ENCODE measurements at regions not wholly inside any gene's neighbourhood (a gene's known extent, or its start where the extent isn't known, plus 50 kb on each side); places are given as distances from the start of the nearest gene placed in this dataset.

GRCh38 chr5:176740131-176740701 is 70.1 kb upstream of the UNC5A start:
- Histone ChIP-seq H3K36me3 (ENCODE audit: control insufficient read depth in 1 of 2, insufficient read depth in 2 of 2, low read length in 2 of 2) (no peaks in the 10 kb centered on the region), H3K4me3 (ENCODE audit: low read depth in 1 of 2, low read length in 2 of 2) (no peak overlapping the region), H3K27me3 (ENCODE audit: control insufficient read depth in 1 of 2, insufficient read depth in 2 of 2, low read length in 2 of 2) (peaks cover 38 to 49% of the 10 kb centered on the region in 2 donors), H3K9me3 (ENCODE audit: control insufficient read depth in 1 of 2, low read length in 2 of 2) (no peaks in the 10 kb centered on the region), H3K27ac (ENCODE audit: low read depth, low read length) (no peak overlapping the region), H3K4me1 (ENCODE audit: control insufficient read depth in 1 of 2, insufficient read depth in 2 of 2, low read length in 2 of 2) (no peaks in the 10 kb centered on the region), H3K9ac (ENCODE audit: low read depth in 1 of 2, low read length in 2 of 2) (no peak overlapping the region)

- peaks cover 37 to 51% of the 10 kb centered on the region in 2 donors for H3K27me3 ChIP-seq (ENCODE audit: control insufficient read depth in 1 of 2, insufficient read depth in 2 of 2, low read length in 2 of 2)
- no peaks in the 10 kb centered on the region for H3K4me1 ChIP-seq (ENCODE audit: control insufficient read depth in 1 of 2, insufficient read depth in 2 of 2, low read length in 2 of 2)
- no peak overlapping the region for H3K4me3 ChIP-seq (ENCODE audit: low read depth in 1 of 2, low read length in 2 of 2)
- H3K36me3 ChIP-seq (ENCODE audit: control insufficient read depth in 1 of 2, insufficient read depth in 2 of 2, low read length in 2 of 2), result no peaks in the 10 kb centered on the region
- no peak overlapping the region for H3K9ac ChIP-seq (ENCODE audit: low read depth in 1 of 2, low read length in 2 of 2)
- no peak overlapping the region for H3K27ac ChIP-seq (ENCODE audit: low read depth, low read length)
- H3K9me3 ChIP-seq (ENCODE audit: control insufficient read depth in 1 of 2, low read length in 2 of 2), result no peaks in the 10 kb centered on the region
Observed at GRCh38 chr5:176740702-176741496, 69.5 kb upstream of the UNC5A start.

GRCh38 chr5:176741561-176742211 is 68.7 kb upstream of the UNC5A start:
- Histone ChIP-seq H3K9me3 (ENCODE audit: control insufficient read depth in 1 of 2, low read length in 2 of 2) (no peaks in the 10 kb centered on the region), H3K27ac (ENCODE audit: low read depth, low read length) (no peak overlapping the region), H3K36me3 (ENCODE audit: control insufficient read depth in 1 of 2, insufficient read depth in 2 of 2, low read length in 2 of 2) (no peaks in the 10 kb centered on the region), H3K4me3 (ENCODE audit: low read depth in 1 of 2, low read length in 2 of 2) (no peak overlapping the region), H3K27me3 (ENCODE audit: control insufficient read depth in 1 of 2, insufficient read depth in 2 of 2, low read length in 2 of 2) (peaks cover 37 to 58% of the 10 kb centered on the region in 2 donors), H3K4me1 (ENCODE audit: control insufficient read depth in 1 of 2, insufficient read depth in 2 of 2, low read length in 2 of 2) (no peaks in the 10 kb centered on the region), H3K9ac (ENCODE audit: low read depth in 1 of 2, low read length in 2 of 2) (no peak overlapping the region)

- H3K4me1 ChIP-seq (ENCODE audit: control insufficient read depth in 1 of 2, insufficient read depth in 2 of 2, low read length in 2 of 2), result no peaks in the 10 kb centered on the region
- H3K27me3 ChIP-seq (ENCODE audit: control insufficient read depth in 1 of 2, insufficient read depth in 2 of 2, low read length in 2 of 2), result peaks cover 43 to 58% of the 10 kb centered on the region in 2 donors
- H3K9me3 ChIP-seq (ENCODE audit: control insufficient read depth in 1 of 2, low read length in 2 of 2), result no peaks in the 10 kb centered on the region
- no peak overlapping the region for H3K27ac ChIP-seq (ENCODE audit: low read depth, low read length)
- no peak overlapping the region for H3K9ac ChIP-seq (ENCODE audit: low read depth in 1 of 2, low read length in 2 of 2)
- no peak overlapping the region for H3K4me3 ChIP-seq (ENCODE audit: low read depth in 1 of 2, low read length in 2 of 2)
- no peaks in the 10 kb centered on the region for H3K36me3 ChIP-seq (ENCODE audit: control insufficient read depth in 1 of 2, insufficient read depth in 2 of 2, low read length in 2 of 2)
Observed at GRCh38 chr5:176742246-176743105, 67.9 kb upstream of the UNC5A start.

- Histone ChIP-seq H3K27me3 (ENCODE audit: control insufficient read depth in 1 of 2, insufficient read depth in 2 of 2, low read length in 2 of 2) (peaks cover 51 to 55% of the 10 kb centered on the region in 2 donors), H3K9ac (ENCODE audit: low read depth in 1 of 2, low read length in 2 of 2) (no peak overlapping the region), H3K27ac (ENCODE audit: low read depth, low read length) (no peak overlapping the region)
Observed at GRCh38 chr5:176743136-176743861, 67.1 kb upstream of the UNC5A start.

GRCh38 chr5:176743868-176744583 is 66.3 kb upstream of the UNC5A start:
- H3K36me3 ChIP-seq (ENCODE audit: control insufficient read depth in 1 of 2, insufficient read depth in 2 of 2, low read length in 2 of 2), result no peaks in the 10 kb centered on the region
- no peaks in the 10 kb centered on the region for H3K9me3 ChIP-seq (ENCODE audit: control insufficient read depth in 1 of 2, low read length in 2 of 2)
- no peak overlapping the region for H3K9ac ChIP-seq (ENCODE audit: low read depth in 1 of 2, low read length in 2 of 2)
- H3K27ac ChIP-seq (ENCODE audit: low read depth, low read length), result no peak overlapping the region
- H3K4me1 ChIP-seq (ENCODE audit: control insufficient read depth in 1 of 2, insufficient read depth in 2 of 2, low read length in 2 of 2), result no peaks in the 10 kb centered on the region
- H3K4me3 ChIP-seq (ENCODE audit: low read depth in 1 of 2, low read length in 2 of 2), result no peak overlapping the region
- H3K27me3 ChIP-seq (ENCODE audit: control insufficient read depth in 1 of 2, insufficient read depth in 2 of 2, low read length in 2 of 2), result peaks cover 52 to 57% of the 10 kb centered on the region in 2 donors

More at GRCh38 chr5:176743136-176743861, 67.1 kb upstream of the UNC5A start:
- H3K9me3 ChIP-seq (ENCODE audit: control insufficient read depth in 1 of 2, low read length in 2 of 2), result no peaks in the 10 kb centered on the region
- no peaks in the 10 kb centered on the region for H3K36me3 ChIP-seq (ENCODE audit: control insufficient read depth in 1 of 2, insufficient read depth in 2 of 2, low read length in 2 of 2)
- no peaks in the 10 kb centered on the region for H3K4me1 ChIP-seq (ENCODE audit: control insufficient read depth in 1 of 2, insufficient read depth in 2 of 2, low read length in 2 of 2)
- H3K4me3 ChIP-seq (ENCODE audit: low read depth in 1 of 2, low read length in 2 of 2), result no peak overlapping the region

- peaks cover 52 to 56% of the 10 kb centered on the region in 2 donors for H3K27me3 ChIP-seq (ENCODE audit: control insufficient read depth in 1 of 2, insufficient read depth in 2 of 2, low read length in 2 of 2)
- H3K36me3 ChIP-seq (ENCODE audit: control insufficient read depth in 1 of 2, insufficient read depth in 2 of 2, low read length in 2 of 2), result no peaks in the 10 kb centered on the region
- H3K4me1 ChIP-seq (ENCODE audit: control insufficient read depth in 1 of 2, insufficient read depth in 2 of 2, low read length in 2 of 2), result no peaks in the 10 kb centered on the region
- H3K27ac ChIP-seq (ENCODE audit: low read depth, low read length), result no peak overlapping the region
- no peaks in the 10 kb centered on the region for H3K9me3 ChIP-seq (ENCODE audit: control insufficient read depth in 1 of 2, low read length in 2 of 2)
- H3K9ac ChIP-seq (ENCODE audit: low read depth in 1 of 2, low read length in 2 of 2), result no peak overlapping the region
- H3K4me3 ChIP-seq (ENCODE audit: low read depth in 1 of 2, low read length in 2 of 2), result no peak overlapping the region
Observed at GRCh38 chr5:176744584-176744965, 65.8 kb upstream of the UNC5A start.

GRCh38 chr5:176747670-176748072 is 62.7 kb upstream of the UNC5A start:
- H3K4me3 ChIP-seq (ENCODE audit: low read depth in 1 of 2, low read length in 2 of 2), result no peak overlapping the region
- H3K36me3 ChIP-seq (ENCODE audit: control insufficient read depth in 1 of 2, insufficient read depth in 2 of 2, low read length in 2 of 2), result no peaks in the 10 kb centered on the region
- H3K4me1 ChIP-seq (ENCODE audit: control insufficient read depth in 1 of 2, insufficient read depth in 2 of 2, low read length in 2 of 2), result no peaks in the 10 kb centered on the region
- H3K9ac ChIP-seq (ENCODE audit: low read depth in 1 of 2, low read length in 2 of 2), result no peak overlapping the region
- H3K27ac ChIP-seq (ENCODE audit: low read depth, low read length), result no peak overlapping the region
- peaks cover 37 to 47% of the 10 kb centered on the region in 2 donors for H3K27me3 ChIP-seq (ENCODE audit: control insufficient read depth in 1 of 2, insufficient read depth in 2 of 2, low read length in 2 of 2)
- H3K9me3 ChIP-seq (ENCODE audit: control insufficient read depth in 1 of 2, low read length in 2 of 2), result no peaks in the 10 kb centered on the region

Measured in duodenal mucosa (tissue), 2 donors.